Sigmoid colon (tissue), 4 donors: ENCODE measurements at regions not wholly inside any gene's neighbourhood (a gene's known extent, or its start where the extent isn't known, plus 50 kb on each side); places are given as distances from the start of the nearest gene placed in this dataset.

Experiments
- CTCF ChIP-seq, 4 experiments: fragments of 450-650 bp in 3 of 4; fragments of 200-600 bp in 1 of 4; IDR thresholded peaks; one replicate each; pipeline ENCODE4 v1.5.1; 2016 to 2019; ENCODE audit warnings: antibody characterized with exemption in 4 of 4, mild to moderate bottlenecking in 3 of 4, moderate library complexity in 2 of 4
- EP300 ChIP-seq, 4 donors: sonication (generic); formaldehyde crosslinking; IDR thresholded peaks; one replicate each; pipeline ENCODE4 v1.6.1; 2017; ENCODE audit warnings: antibody characterized with exemption in 4 of 4
- POLR2AphosphoS5 ChIP-seq, 4 donors: sonication (generic); formaldehyde crosslinking; IDR thresholded peaks; one replicate each; pipeline ENCODE4 v1.6.1; 2017; ENCODE audit warnings: antibody characterized with exemption in 4 of 4

GRCh38 chr18:30855762-30856161, 186.8 kb downstream of the DSC3 start:
- TF ChIP-seq CTCF (IDR thresholded peaks at IDR 0.05): no peak
- TF ChIP-seq POLR2AphosphoS5 (IDR thresholded peaks at IDR 0.05): no peak
- TF ChIP-seq EP300 (IDR thresholded peaks at IDR 0.05): no peak
